ENCODE measurements at regions not wholly inside any gene's neighbourhood (a gene's known extent, or its start where the extent isn't known, plus 50 kb on each side); places are given as distances from the start of the nearest gene placed in this dataset.

DNA sequence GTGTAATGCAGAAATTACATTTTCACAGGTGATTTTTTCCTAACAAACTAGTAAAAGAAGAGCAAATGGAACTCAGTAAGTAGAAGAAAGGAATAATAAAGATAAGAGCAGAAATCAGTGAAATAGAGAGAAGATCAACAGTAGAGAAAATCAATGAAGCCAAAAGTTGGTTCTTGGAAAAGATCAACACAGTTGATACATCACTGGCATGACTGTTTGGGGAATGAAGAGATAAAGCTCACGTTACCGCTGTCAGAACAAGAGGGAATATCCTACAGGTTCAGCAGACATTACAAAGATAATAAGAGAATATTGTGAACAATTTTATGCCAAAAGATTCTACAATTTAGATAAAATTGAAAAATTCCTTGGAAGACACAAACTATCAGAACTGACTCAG is 146.4 kb downstream of the ACTR3B start:
- WGBS (ENCODE audit: insufficient coverage, low lambda C conversion rate) = 70% methylated on average over 2 of the region's 2 CpGs

DNA sequence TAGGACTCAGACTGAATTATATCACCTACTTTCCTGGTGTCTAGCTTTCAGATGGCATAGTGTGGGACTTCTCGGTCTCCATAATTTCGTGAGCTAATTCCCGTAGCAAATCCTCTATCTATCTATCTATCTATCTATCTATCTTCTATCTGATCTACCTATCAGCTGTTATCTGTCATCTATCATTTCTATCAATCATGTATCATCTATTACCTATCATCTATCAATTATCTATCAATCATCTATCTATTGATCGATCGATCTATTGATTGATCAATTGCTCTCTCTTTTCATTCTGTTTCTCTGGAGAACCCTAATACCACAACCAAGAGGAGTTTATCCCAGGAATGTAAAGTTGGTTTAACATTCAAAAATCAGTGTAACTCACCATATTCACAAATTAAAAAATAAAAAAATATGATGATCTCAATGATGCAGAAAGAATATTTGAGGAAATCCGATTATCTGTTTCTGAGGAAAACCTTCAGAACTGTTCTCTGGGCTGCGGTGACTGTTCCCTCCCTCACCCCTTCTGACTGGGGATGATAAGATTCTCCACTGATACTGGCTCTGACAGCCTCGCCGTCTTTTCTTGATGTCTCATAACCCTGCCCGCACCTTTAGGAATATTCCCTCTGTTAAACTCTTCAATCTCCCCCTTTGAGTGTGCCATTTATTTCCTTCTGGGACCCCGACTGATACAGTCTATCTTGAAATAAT is 147.7 kb downstream of the ACTR3B start:
- Histone ChIP-seq H3K4me1 (ENCODE audit: control insufficient read depth, insufficient read depth, low read length) (no peaks in the 10 kb centered on the region), H3K9me3 (ENCODE audit: control insufficient read depth, low read depth, low read length) (no peaks in the 10 kb centered on the region), H3K36me3 (ENCODE audit: control insufficient read depth, insufficient read depth, low read length) (no peaks in the 10 kb centered on the region), H3K27me3 (ENCODE audit: control insufficient read depth, insufficient read depth, low read length) (no peaks in the 10 kb centered on the region), H3K27ac (ENCODE audit: low read length) (no peak overlapping the region), H3K4me3 (ENCODE audit: low read length) (no peak overlapping the region)
- 91% methylated on average over 3 of the region's 11 CpGs for WGBS (ENCODE audit: insufficient coverage, low lambda C conversion rate)
- no peak for DNase-seq

More for the DNA sequence above, 146.4 kb downstream of the ACTR3B start:
- H3K27me3 ChIP-seq (ENCODE audit: control insufficient read depth, insufficient read depth, low read length) = peaks cover 2% of the 10 kb centered on the region
- no peaks in the 10 kb centered on the region for H3K9me3 ChIP-seq (ENCODE audit: control insufficient read depth, low read depth, low read length)
- no peaks in the 10 kb centered on the region for H3K36me3 ChIP-seq (ENCODE audit: control insufficient read depth, insufficient read depth, low read length)
- H3K27ac ChIP-seq (ENCODE audit: low read length) = no peak overlapping the region
- DNase-seq = no peak
- H3K4me3 ChIP-seq (ENCODE audit: low read length) = no peak overlapping the region
- no peaks in the 10 kb centered on the region for H3K4me1 ChIP-seq (ENCODE audit: control insufficient read depth, insufficient read depth, low read length)

DNA sequence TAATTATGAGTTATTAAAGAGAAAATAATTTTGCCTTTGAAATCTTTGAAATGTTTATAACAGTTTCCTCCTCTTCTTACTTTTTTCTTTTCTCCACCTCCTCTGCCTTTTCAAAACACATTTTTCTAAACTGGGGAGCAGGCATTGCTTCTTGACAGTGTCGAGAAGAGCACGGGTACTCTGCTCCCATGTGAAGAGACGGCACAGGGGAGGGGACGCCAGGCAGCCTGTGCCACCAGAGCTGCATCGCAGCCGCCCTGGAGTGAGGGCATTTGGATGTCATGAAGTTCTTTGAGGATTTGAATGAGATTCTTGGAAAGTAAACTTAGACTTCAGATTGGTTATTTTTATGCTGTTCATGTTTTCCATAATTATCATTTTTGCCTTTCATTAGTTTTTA is 149.7 kb downstream of the ACTR3B start:
- WGBS (ENCODE audit: insufficient coverage, low lambda C conversion rate) = no CpG with 5 or more reads among the region's 6 CpGs
- H3K4me1 ChIP-seq (ENCODE audit: control insufficient read depth, insufficient read depth, low read length) = no peaks in the 10 kb centered on the region
- no peak for DNase-seq
- H3K4me3 ChIP-seq (ENCODE audit: low read length) = no peak overlapping the region
- H3K27me3 ChIP-seq (ENCODE audit: control insufficient read depth, insufficient read depth, low read length) = no peaks in the 10 kb centered on the region
- H3K9me3 ChIP-seq (ENCODE audit: control insufficient read depth, low read depth, low read length) = peaks cover 10% of the 10 kb centered on the region
- H3K36me3 ChIP-seq (ENCODE audit: control insufficient read depth, insufficient read depth, low read length) = no peaks in the 10 kb centered on the region
- H3K27ac ChIP-seq (ENCODE audit: low read length) = no peak overlapping the region

DNA sequence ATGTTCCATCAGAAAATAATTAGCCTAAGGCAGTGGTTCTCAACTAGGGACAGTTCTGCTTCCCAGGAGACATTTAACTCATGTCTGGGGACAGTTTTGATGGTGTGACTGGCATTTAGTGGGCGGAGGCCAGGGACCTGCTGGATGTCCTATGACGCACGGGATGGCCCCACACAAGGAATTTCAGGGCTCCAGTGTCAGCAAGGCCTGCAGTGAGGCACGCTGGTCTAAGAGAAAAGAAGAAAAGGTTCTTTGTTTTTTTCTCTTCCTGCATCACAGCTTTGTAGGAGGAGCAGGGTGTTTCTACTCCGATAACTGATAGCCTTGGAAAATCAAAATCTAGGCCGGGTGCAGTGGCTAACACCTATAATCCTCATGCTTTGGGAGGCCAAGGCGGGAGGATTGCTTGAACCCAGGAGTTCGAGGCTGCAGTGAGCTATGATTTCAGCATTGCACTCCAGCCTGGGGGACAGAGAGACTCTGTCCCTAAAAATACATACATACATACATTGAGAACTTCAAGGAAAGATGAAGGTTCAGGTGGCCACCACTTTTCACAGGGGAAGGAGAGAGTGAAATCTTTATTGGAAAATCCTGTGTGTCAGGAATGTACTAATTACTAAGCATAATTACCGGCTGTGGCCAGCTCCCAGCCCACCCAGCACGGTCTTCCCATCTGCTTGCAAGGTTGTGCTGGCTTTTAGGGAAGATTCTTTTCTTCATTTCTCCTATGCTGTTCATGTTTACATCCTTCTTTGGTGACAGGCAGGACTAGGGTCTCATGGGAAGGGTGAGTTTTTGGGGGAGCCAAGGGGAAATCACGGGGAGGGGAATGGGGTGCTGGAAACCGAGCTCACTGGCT is 150.4 kb downstream of the ACTR3B start:
- H3K4me3 ChIP-seq (ENCODE audit: low read length) = no peak overlapping the region
- H3K36me3 ChIP-seq (ENCODE audit: control insufficient read depth, insufficient read depth, low read length) = no peaks in the 10 kb centered on the region
- WGBS (ENCODE audit: insufficient coverage, low lambda C conversion rate) = 80% methylated on average over 1 of the region's 12 CpGs
- peaks cover 14% of the 10 kb centered on the region for H3K9me3 ChIP-seq (ENCODE audit: control insufficient read depth, low read depth, low read length)
- no peaks in the 10 kb centered on the region for H3K27me3 ChIP-seq (ENCODE audit: control insufficient read depth, insufficient read depth, low read length)
- no peak for DNase-seq
- H3K4me1 ChIP-seq (ENCODE audit: control insufficient read depth, insufficient read depth, low read length) = no peaks in the 10 kb centered on the region
- no peak overlapping the region for H3K27ac ChIP-seq (ENCODE audit: low read length)

DNA sequence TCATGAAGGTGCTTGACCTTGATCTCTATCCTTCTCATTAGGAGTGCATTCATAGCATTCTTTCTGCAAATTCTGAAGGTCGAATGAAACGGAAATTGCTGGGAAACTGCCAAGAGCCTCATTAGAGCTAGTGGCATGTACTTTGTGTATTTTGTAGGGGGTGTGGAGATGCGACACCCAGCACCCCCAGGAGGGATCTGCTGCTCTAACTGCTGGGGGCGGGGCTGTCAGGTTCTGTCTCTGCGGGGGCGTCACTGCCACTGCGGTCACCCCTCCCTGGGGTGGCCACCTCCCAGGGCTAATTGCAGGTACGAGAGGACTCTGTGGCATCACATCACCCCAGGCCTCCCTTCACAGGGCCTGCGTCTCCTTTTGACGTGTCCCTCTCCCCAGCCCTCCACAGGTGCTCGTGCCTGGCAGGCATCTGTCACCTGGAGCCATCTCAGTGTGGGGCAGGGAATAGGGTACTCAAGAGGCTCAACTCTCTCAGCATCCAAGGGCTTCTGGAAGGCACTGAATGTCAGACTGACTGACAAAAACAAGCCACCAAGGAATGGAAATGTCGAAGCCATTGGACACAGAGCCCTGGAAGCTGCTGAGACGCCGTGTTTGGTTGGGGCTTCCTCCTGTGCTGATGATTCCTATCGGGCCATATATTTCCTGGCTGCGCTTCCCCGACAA is 151.1 kb downstream of the ACTR3B start:
- no CpG with 5 or more reads among the region's 17 CpGs for WGBS (ENCODE audit: insufficient coverage, low lambda C conversion rate)
- Histone ChIP-seq H3K36me3 (ENCODE audit: control insufficient read depth, insufficient read depth, low read length) (no peaks in the 10 kb centered on the region), H3K4me3 (ENCODE audit: low read length) (no peak overlapping the region), H3K27me3 (ENCODE audit: control insufficient read depth, insufficient read depth, low read length) (no peaks in the 10 kb centered on the region), H3K4me1 (ENCODE audit: control insufficient read depth, insufficient read depth, low read length) (no peaks in the 10 kb centered on the region), H3K9me3 (ENCODE audit: control insufficient read depth, low read depth, low read length) (peaks cover 14% of the 10 kb centered on the region), H3K27ac (ENCODE audit: low read length) (no peak overlapping the region)
- DNase-seq = no peak

DNA sequence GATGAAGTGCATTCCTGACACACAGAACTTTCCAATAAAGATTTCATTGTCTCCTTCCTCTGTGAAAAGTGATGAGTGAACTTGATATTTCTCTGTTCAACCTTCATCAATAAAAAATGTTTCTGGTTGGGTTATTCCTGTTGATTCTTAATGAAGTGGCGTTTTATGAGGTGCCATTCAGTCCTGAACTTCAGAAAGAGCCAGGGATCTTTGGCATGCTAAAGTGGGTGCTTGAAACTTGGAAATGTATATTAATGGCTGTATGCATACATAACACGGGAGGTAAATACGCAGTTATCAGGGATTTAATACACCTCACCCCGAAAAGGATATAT is 151.6 kb downstream of the ACTR3B start:
- WGBS (ENCODE audit: insufficient coverage, low lambda C conversion rate) = 100% methylated on average over 3 of the region's 4 CpGs
- H3K9me3 ChIP-seq (ENCODE audit: control insufficient read depth, low read depth, low read length) = peaks cover 14% of the 10 kb centered on the region
- H3K4me3 ChIP-seq (ENCODE audit: low read length) = no peak overlapping the region
- H3K36me3 ChIP-seq (ENCODE audit: control insufficient read depth, insufficient read depth, low read length) = no peaks in the 10 kb centered on the region
- H3K4me1 ChIP-seq (ENCODE audit: control insufficient read depth, insufficient read depth, low read length) = no peaks in the 10 kb centered on the region
- no peak for DNase-seq
- H3K27me3 ChIP-seq (ENCODE audit: control insufficient read depth, insufficient read depth, low read length) = no peaks in the 10 kb centered on the region
- no peak overlapping the region for H3K27ac ChIP-seq (ENCODE audit: low read length)

DNA sequence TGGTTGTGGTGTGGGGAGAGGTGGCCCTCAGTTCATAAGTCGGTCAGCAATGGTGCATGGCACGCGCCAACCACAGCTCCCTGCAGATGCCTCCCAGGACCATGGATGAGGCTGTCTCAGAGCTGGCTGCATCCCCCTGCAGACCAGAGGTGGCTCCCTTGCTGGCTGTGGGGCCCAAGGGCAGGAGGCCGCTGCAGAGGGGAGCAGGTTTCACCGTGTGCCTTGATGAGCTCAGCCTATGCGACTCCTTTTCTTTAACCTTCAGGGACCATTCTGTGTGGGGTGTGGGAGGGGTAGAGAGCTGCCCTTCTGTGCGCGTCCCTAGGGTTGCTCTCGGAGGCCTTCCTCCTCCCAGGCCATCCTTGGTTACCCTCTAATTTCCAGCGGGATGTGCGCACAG is 152.4 kb downstream of the ACTR3B start:
- H3K36me3 ChIP-seq (ENCODE audit: control insufficient read depth, insufficient read depth, low read length) = no peaks in the 10 kb centered on the region
- no peak overlapping the region for H3K4me3 ChIP-seq (ENCODE audit: low read length)
- DNase-seq = no peak
- peaks cover 14% of the 10 kb centered on the region for H3K9me3 ChIP-seq (ENCODE audit: control insufficient read depth, low read depth, low read length)
- H3K27me3 ChIP-seq (ENCODE audit: control insufficient read depth, insufficient read depth, low read length) = no peaks in the 10 kb centered on the region
- no CpG with 5 or more reads among the region's 11 CpGs for WGBS (ENCODE audit: insufficient coverage, low lambda C conversion rate)
- no peak overlapping the region for H3K27ac ChIP-seq (ENCODE audit: low read length)
- no peaks in the 10 kb centered on the region for H3K4me1 ChIP-seq (ENCODE audit: control insufficient read depth, insufficient read depth, low read length)

DNA sequence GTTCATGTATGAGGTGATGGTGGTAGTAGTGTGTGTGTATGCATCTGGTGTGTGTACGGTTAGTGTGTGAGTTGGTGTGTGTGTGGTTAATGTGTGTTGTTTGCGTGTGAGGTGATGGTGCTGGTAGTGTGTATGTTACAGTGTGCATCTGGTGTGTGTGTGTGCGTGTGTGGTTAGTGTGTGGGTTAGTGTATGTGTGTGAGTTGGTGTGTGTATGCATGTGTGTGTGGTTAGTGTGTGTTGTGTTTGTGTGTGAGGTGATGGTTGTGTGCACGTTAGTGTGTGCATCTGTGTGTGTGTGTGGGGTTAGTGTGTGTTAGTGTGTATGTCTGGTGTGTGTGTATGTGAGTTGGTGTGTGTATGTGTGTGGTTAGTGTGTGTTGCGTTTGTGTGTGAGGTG is 153.0 kb downstream of the ACTR3B start:
- no peak for DNase-seq
- peaks cover 14% of the 10 kb centered on the region for H3K9me3 ChIP-seq (ENCODE audit: control insufficient read depth, low read depth, low read length)
- H3K4me3 ChIP-seq (ENCODE audit: low read length) = no peak overlapping the region
- no CpG with 5 or more reads among the region's 5 CpGs for WGBS (ENCODE audit: insufficient coverage, low lambda C conversion rate)
- no peaks in the 10 kb centered on the region for H3K27me3 ChIP-seq (ENCODE audit: control insufficient read depth, insufficient read depth, low read length)
- H3K4me1 ChIP-seq (ENCODE audit: control insufficient read depth, insufficient read depth, low read length) = no peaks in the 10 kb centered on the region
- no peaks in the 10 kb centered on the region for H3K36me3 ChIP-seq (ENCODE audit: control insufficient read depth, insufficient read depth, low read length)
- no peak overlapping the region for H3K27ac ChIP-seq (ENCODE audit: low read length)

DNA sequence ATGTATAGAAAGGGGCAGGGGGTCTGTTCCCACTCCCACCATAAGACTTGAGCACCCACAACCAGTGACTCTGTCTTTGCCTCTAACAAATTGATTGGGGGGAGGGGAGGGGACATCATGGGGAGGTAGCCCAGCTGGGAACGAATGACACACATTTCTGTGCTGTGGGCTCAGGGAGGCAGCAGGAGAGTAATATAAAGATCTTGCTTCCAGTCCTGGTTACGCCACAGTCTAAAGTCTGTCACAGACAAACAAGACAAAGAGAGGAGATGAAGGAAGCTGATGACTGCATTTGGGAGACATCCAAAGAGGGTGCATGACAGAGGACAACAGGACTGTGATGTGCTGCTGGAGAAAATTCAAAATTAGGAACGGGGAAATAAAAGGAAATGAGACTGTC is 153.9 kb downstream of the ACTR3B start:
- WGBS (ENCODE audit: insufficient coverage, low lambda C conversion rate) = 100% methylated on average over 1 of the region's 3 CpGs
- Histone ChIP-seq H3K9me3 (ENCODE audit: control insufficient read depth, low read depth, low read length) (peaks cover 14% of the 10 kb centered on the region), H3K36me3 (ENCODE audit: control insufficient read depth, insufficient read depth, low read length) (no peaks in the 10 kb centered on the region), H3K27me3 (ENCODE audit: control insufficient read depth, insufficient read depth, low read length) (no peaks in the 10 kb centered on the region), H3K4me1 (ENCODE audit: control insufficient read depth, insufficient read depth, low read length) (no peaks in the 10 kb centered on the region), H3K4me3 (ENCODE audit: low read length) (no peak overlapping the region), H3K27ac (ENCODE audit: low read length) (no peak overlapping the region)
- no peak for DNase-seq

DNA sequence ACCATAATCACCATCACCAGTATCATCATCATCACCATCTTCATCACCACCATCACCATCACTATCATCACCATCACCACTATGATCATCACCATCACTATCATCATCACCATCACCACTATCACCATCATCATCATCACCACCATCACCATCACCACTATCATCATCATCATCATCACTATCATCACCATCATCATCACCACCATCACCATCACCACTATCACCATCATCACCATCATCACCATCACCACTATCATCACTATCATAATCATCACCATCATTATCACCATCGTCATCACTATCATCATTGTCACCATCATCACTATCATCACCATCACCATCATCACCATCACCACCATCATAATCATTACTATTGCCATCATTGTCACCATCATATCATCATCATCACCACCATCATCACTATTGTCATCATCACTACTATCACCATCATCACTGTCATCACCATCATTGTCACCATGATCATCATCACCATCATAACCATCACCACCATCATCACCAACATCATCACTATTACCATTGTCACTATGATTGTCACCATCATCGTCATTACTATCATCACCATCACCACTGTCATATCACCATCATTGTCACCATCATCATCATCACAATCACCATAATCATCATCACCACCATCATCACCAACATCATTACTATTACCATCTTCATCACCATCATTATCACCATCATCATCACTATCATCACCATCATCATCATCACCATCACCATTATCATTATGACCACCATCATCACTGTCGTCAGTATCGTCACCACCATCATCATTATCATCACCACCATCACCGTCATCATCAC is 154.7 kb downstream of the ACTR3B start:
- 100% methylated on average over 2 of the region's 5 CpGs for WGBS (ENCODE audit: insufficient coverage, low lambda C conversion rate)
- Histone ChIP-seq H3K4me3 (ENCODE audit: low read length) (no peak overlapping the region), H3K36me3 (ENCODE audit: control insufficient read depth, insufficient read depth, low read length) (no peaks in the 10 kb centered on the region), H3K27me3 (ENCODE audit: control insufficient read depth, insufficient read depth, low read length) (no peaks in the 10 kb centered on the region), H3K9me3 (ENCODE audit: control insufficient read depth, low read depth, low read length) (peaks cover 14% of the 10 kb centered on the region), H3K27ac (ENCODE audit: low read length) (no peak overlapping the region), H3K4me1 (ENCODE audit: control insufficient read depth, insufficient read depth, low read length) (no peaks in the 10 kb centered on the region)
- DNase-seq = no peak

All from large intestine (tissue), 3 donors.